ENCODE measurements at regions not wholly inside any gene's neighbourhood (a gene's known extent, or its start where the extent isn't known, plus 50 kb on each side); places are given as distances from the start of the nearest gene placed in this dataset.

- no peak for TF ChIP-seq CTCF (IDR thresholded peaks at IDR 0.05; ENCODE audit: low read depth, low read length)
- no peak for TF ChIP-seq MAX (IDR thresholded peaks at IDR 0.05; ENCODE audit: low read depth, low read length)
Measured at GRCh38 chr14:81737938-81738337, 204.3 kb upstream of the SEL1L start.

Measured in NB4 (cell line).